Stimulated activated CD4-positive, alpha-beta T cell treated with anti-CD3 and anti-CD28 coated beads, Interleukin-4, amount 100 ng/mL, for 1 hour (primary cell): ENCODE measurements at regions not wholly inside any gene's neighbourhood (a gene's known extent, or its start where the extent isn't known, plus 50 kb on each side); places are given as distances from the start of the nearest gene placed in this dataset.
"Not testable (repeated sequence)": the region's sequence is repeated elsewhere in the genome, so short reads cannot be mapped to it uniquely, and the experiment has no call there.

ENCODE experiments used
- DNase-seq: peaks from one replicate; pipeline ENCODE4 v3.0.0-alpha.2; 2020

DNA sequence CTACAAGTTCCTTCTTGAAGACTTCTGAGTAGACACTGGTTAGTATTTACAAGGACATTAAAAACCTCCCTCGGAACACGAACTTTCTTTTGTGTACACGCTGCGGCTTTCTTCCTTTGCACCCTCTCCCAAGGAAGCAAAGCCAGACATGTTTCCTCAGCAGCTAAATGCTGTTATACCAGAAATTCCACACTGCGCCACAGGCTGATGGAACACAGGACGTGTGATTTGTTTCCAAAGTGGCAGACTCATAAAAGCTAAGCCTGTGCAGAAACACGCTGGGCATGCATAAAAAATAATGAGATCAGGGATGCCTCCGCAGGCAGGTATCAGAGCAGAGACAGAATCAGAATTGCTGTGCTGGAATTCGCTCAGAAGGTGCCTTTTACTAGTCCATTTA is 73.0 kb upstream of the RGPD5 start:
- DNase-seq = no peak

- DNase-seq = no peak
These were observed 72.5 kb upstream of the RGPD5 start for GRCh38 chr2:109721626-109722025.

- DNase-seq = no peak
These were observed 72.1 kb upstream of the RGPD5 start for GRCh38 chr2:109722026-109722425.

DNA sequence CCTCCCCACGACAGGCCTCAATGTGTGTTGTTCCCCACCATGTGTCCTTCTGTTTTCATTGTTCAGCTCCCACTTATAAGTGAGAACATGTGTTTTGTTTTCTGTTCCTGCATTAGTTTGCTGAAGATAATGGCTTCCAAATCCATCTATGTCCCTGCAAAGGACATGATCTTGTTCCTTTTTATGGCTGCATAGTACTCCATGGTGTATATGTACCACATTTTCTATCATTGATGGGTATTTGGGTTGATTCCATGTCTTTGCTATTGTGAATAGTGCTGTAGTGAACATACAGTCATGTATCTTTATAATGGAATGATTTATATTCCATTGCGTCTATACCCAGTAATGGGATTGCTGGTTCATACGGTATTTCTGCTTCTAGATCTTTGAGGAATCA is 71.5 kb upstream of the RGPD5 start:
- DNase-seq = not testable (repeated sequence)

- not testable (repeated sequence) for DNase-seq
These were observed 71.0 kb upstream of the RGPD5 start for GRCh38 chr2:109723153-109723552.

DNA sequence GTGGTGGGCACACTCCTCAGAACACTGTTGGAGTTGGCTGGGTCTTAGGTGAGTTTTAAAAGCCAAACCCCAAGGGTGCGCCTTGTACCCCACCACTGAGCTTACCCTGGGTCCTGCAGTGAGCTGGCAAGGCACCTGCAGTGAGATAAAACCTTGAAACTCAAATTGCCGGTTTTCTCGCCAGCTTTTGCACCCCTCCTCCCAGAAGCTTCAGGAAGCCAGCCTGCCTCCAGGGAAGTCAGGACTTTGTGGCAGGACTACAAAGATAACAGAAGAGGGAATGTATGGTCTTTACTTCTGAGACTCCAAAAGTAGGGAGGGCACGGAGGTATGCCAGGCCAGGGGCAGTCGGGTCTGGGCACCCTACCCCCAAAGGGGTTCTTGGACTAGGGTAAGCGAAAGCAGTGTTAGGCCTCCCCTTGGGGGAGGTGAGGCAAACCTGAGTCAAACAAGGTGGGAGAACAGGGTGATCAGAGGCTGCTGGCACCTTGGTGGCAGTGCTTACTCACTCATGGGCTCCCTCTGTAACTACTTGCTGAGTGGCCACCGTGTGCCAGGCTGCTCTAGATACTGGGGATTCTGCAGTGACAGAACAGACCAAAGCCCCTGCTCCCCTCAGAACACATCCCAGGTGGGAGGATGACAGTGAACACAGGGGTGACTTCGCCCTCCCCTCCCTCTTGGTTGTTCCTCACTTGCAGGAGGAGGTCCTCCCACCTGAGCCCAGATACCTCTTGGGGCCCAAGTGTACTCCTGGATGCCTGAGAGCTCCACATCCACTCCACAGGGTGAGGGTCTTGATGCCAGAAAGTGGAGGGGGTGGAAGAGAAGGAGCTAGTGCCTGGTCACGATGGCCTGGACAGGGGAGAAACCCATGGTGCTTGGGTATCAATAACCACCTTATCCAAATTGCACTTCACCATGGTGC is 69.3 kb upstream of the RGPD5 start:
- no peak for DNase-seq

- no peak for DNase-seq
These were observed 67.5 kb upstream of the RGPD5 start for GRCh38 chr2:109726379-109727270.

DNA sequence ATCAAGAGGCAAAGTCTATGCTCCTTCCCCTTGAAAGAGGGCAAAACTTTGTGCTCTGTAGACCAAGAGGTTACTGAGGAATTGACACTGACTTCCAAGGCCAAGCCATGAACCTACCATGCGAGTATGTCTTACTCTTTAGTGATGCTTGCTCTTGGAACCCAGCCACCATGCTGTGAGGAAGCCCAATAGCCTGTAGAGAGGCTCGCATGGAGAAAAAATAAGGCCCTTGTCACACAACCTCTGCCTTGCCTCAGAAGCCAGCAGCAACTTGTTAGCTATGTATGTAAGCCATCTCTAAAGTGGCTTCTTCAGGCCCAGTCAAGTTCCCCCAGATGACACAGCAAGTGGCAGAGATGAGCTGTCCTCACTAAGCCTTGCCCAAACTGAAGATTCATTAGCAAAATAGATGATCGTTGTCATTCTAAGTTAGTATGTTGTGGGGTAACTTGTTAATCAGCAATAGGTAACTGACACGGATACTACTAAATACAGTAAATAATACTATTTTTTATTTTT is 66.1 kb upstream of the RGPD5 start:
- DNase-seq = no peak

DNA sequence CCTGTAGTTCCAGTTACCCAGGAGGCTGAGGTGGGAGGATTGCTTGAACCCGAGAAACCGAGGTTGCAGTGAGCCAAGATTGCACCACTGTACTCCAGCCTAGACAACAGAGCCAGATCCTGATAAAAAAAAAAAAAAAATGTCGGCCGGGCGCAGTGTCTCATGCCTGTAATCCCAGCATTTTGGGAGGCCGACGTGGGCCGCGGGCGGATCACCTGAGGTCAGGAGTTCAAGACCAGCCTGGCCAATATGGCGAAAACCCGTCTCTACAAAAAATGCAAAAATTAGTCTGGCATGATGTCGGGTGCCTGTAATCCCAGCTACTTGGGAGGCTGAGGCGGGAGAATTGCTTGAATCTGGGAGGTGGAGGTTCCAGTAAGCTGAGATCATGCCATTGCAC is 60.4 kb upstream of the RGPD5 start:
- not testable (repeated sequence) for DNase-seq

DNA sequence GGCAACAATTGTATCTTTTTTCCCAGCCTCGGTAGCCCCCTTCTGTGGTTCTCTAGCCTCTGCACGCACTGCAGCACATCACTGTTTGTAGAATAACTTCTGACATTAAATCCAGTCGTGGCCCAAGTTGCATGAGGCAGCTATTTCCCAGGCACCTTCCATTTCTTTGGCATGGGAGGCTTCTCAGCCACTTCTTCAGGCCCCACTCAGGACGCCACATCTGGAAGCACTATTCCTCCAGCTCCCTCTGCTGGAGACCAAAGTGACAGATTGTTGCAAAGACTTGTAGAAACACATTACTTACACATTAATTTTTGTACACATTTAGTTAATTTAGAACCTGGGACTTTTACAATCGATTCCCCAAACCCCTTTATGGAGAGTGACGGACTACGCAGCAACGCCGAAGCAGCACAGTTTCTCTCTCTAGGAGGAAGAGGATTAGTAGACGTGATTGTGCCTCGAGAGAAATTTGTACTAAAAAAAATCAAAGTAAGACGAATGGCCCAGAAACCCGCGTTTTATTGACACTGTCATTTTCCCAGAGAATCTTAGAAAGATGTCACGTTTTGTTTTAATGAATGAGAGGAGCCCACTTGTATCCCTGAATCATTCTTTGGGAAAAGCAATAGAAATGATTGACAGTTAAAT is 57.8 kb upstream of the RGPD5 start:
- DNase-seq = no peak
